Activated T-cell treated with anti-CD3 and anti-CD28 coated beads for 4 hours (primary cell): ENCODE measurements at regions not wholly inside any gene's neighbourhood (a gene's known extent, or its start where the extent isn't known, plus 50 kb on each side); places are given as distances from the start of the nearest gene placed in this dataset.

Experiments
- DNase-seq: peaks from one replicate; pipeline ENCODE4 v3.0.0-alpha.2; 2020

- no peak for DNase-seq
Observed at GRCh38 chr6:132868057-132868456, 53.7 kb downstream of the RPS12 start.

DNA sequence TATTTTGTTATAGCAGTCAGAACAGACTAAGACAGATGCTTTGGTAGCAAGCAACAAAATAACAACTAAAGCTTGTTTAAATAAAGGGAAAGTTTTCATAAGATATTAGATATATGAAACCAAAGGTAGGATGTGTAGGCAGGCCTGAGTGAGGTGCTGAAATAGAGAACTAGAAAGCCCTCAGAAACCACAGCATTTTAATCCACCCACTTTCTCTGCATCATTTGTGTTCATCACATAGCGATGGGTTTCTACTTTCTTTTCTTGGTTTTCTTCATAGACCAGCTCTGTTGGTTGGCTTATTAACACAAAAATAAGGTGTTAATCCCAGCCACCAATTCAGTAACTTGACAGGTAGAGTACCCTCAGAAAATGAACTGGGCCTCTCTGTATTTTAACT, 58.6 kb downstream of the RPS12 start:
- no peak for DNase-seq

DNA sequence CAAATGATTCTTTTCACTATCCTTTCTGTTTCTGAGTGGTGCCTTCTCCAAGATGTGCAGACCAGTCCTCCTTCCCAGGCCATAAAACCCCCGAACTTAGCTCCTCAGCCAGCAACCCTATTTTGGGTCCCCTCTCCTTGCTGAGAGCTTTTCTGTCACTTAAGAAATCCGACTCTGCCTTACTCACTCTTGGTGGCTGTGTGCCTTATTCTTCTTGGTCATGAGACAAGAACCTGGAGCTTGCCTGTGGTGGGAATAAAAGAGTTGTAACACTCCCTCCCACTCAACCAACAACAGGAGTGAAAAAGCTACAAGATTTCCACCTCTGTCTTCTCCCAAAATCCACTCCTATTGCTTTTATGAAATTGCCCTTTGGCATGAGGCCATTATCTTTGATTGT, 62.6 kb downstream of the RPS12 start:
- no peak for DNase-seq

GRCh38 chr6:132887204-132887603, 72.8 kb downstream of the RPS12 start:
- DNase-seq: no peak

GRCh38 chr6:132888701-132889100, 74.3 kb downstream of the RPS12 start:
- no peak for DNase-seq

DNA sequence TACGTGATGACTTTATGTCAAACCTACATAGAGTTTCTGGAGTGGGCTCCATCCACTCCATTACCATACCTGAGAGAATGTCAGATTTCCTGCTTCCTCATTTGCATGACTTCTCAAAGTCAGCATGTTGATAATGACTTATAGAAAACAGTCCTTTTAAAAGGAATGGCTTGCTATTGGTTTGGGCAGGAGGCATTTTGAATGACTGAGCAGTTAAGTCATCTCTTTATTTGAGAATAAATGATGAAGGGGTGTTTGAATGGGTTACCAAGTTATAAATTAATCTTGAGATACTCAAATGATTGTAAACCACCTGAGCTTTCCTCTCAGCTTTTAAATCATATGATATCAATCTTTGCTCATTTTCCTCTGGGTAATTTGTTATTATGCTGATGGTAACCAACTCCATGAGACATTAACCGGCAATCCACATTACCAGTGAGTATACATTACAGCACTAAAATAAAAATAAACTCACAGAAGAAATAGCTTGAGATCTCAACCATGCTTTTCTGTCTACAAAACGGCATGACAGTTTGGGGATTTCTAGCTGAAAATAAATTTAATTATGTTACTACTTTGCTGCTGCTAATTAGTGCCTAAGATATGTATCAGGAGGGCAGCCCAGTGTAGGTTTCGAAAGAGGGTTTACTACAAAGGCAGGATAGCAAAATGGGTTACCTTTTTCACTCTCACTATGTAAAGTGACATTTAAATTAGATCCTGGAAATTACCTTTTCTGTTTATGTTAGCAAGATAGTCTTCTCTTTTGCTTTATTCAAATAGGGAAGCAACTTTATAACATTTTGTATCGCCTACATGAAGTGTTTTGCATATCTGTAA, 78.8 kb downstream of the RPS12 start:
- DNase-seq: no peak

- DNase-seq: no peak
Observed at GRCh38 chr6:132893772-132894490, 79.6 kb downstream of the RPS12 start.

GRCh38 chr6:132898376-132898775, 84.0 kb downstream of the RPS12 start:
- no peak for DNase-seq

DNA sequence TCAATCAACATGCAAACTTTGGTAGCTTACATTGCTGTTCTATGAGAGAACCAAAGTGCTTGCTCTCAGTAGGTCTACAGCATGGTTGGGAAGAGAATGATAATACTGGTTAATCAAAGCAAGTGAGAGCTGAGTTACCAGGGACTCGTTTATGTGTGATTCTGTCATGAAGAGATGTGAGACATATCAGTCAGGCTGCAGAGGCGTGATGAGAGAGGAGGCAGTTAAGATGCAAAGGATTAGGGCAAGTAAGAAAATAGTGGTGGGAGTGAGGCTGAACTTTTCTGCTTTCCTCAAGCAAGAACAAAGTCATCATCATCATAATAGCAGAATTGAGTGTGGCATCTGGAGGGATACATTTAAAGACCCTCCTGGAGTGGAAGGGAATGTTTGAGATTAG, 86.5 kb downstream of the RPS12 start:
- no peak for DNase-seq

DNA sequence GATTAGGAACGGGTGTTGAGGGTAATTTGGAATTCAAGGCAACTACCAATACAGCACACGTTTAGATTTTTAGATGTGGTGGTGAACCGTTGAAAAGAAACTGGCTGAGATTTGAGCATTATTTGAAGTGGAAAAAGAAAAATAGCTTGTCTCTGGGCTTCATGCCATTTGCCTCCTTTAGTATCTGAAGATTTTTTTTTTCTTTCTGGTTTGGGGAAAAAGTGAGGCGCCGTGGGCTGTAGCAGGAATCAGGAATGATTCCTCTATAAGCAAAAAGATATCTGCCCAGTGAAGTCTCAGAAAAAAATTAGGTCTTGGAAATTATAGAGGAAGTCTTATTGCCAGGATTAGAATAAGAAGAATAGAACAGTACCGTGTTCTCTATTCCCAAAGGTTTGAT, 88.5 kb downstream of the RPS12 start:
- no peak for DNase-seq

GRCh38 chr6:132907231-132907630, 92.9 kb downstream of the RPS12 start:
- DNase-seq: no peak

DNA sequence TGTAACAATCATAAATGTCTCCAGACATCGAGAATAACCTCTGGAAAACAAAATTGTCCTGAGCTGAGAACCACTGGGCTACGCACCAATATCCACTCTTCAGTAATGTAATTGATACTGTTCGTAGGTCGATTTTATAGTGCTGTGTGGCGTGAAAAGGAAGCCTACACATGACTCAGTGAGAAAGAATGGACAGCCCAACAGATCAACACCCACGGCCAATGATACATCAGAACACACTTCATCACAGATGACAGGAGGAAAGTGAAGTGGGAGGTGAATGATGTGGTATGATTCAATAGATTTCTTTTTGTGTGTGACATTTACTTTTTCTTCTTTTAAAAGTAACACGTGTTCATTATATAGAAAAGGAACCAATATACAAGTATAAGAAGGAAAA, 93.5 kb downstream of the RPS12 start:
- DNase-seq: no peak

GRCh38 chr6:132909742-132910141, 95.4 kb downstream of the RPS12 start:
- no peak for DNase-seq

DNA sequence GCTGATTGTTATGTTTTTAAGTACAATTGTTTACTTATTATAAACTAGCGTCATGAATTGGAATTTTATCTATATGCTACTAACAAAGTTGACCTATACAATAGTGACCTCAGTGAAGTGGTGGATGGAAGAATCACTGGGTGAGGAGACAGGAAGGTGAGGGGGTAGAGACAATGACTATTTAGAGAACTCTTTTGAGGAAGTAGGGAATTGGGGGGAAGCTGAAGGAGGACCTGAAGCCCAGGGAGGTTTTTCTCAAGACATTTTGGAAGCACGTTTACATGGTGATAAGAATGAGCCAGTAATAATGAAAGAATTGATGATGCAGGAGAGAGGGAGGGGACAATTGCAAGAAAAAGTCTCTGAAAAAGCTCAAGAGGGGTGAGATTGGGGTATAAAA, 96.4 kb downstream of the RPS12 start:
- no peak for DNase-seq

DNA sequence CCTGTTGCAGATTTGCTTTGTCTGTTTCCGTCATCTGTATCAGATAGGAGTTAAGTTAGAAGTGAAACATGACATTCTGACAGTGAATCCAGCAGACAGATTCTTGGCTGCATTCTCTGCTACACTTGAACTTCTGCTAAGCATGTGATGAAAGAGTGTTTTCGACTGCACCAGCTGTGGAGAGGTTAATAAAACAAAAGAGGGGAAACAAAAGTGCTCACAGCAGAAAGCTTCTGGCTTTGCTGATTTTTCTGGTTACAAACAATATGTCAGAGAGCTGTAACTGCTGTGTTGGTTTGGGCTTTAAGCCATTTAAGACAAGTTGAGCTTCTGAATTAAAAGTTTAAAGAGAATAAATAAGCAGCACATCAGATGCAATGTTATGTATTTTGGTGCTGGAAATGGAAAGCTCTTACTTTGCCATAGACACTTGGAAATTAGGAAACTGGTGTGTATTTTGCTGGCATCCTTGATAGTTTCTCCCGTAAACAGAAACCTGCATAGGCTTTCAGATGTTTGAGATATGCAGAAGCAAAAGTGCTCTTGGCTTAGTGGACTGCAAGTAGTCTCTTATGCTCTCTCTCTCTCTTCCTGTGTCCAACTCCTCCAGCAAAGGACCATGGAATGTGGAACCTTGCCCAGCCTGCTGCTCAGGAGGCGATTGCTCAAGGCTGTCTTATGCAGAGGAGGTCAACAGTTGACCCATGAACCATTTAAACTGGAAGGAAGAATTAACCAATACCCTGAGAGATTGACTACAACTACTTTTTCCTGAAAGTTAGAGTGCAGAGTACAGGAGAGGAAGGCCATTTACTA, 104.9 kb downstream of the RPS12 start:
- DNase-seq: no peak

DNA sequence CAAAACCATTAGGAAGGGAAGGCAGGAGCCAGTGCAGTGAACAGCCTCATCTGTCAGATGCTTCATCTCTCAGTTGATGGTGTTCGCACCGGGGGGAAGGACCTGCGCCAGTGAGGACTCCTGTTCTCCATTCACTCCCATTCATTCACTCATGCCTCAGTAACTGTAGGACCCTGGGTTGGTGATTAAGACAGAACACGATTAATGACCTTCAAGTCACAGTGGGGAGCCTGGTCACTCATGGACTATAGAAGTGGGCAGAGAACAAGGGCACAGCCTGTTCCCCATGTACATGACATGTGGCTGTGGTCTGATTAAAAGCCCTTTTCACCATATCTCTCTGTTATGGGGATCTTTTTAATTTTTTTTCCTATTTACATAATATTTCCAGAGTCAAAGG, 113.3 kb downstream of the RPS12 start:
- DNase-seq: no peak

DNA sequence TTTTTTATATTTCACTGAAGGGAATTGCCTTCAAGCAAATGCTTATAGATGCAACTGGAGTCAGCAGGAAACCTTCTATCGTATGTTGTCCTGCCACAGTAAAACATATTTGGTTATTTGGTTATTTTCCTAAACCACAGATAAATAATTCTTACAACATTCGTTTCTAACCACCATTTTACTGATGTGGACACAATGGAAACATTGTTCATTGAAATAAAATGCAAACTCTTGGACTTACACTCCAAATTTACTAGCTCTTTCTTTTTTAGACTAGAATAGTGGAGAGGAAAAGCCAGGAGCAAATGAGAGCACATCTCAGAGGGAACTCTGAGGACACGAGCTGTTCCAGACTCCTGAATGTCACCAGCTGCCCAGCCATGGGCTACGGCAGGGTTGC, 114.8 kb downstream of the RPS12 start:
- no peak for DNase-seq

DNA sequence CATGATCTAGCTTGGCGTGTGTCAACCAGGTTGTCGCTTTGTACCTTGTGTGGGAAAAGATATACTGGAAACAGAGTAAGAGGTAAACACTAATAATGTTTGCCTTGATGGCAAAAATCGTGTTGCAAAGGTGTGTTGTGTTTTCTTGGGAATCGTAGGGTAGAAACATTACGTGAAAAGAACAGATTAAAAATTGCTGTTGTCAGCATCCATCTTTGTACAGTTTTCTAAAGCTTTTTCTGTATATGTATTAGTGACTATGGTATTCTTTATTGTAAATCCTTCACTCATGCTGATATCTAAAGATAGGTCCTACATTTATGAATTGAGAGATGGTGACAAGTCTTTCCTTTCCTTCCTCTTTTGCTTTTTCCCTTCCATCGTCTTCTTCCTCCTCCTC, 116.9 kb downstream of the RPS12 start:
- no peak for DNase-seq

- no peak for DNase-seq
Observed at GRCh38 chr6:132931936-132932514, 117.7 kb downstream of the RPS12 start.

DNA sequence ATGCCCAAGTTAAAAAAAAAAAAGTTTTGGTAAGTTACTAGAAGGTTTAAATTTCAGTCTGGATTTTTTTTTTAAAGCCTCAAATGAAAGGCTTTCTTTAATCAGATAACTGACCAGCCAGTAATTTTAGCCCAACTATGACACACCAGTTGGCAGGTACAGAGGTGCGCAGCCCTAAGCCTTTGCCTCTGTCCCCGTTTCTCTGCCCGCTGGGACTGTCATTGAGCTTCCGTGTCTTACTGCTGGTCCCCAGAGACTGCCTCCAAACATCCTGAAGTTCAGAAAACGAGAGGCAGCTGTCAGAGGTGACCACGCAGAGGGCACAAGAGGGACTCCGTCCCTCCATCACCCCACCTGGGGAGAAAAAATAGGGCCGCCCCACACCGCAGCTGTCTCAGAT, 118.2 kb downstream of the RPS12 start:
- no peak for DNase-seq

DNA sequence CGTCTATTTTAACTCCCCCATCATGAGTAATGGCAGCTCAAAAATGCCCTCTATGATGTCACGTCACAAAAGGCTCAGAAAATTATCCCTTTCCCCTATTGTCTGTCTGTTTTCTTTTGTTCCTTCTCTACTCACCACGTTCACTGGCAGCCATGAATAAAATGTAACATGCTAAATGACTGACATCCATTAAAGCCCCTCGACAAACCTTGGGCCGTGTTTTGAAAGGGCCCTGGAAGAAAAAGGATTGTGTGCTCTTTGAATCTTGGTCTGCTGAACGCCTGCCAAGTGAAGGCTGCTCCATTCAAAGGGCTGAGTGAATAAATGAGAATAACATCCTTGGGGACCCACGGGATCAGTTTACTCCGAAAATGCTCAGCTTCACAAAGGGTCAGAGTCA, 118.7 kb downstream of the RPS12 start:
- DNase-seq: no peak

GRCh38 chr6:132934496-132934895, 120.1 kb downstream of the RPS12 start:
- no peak for DNase-seq

DNA sequence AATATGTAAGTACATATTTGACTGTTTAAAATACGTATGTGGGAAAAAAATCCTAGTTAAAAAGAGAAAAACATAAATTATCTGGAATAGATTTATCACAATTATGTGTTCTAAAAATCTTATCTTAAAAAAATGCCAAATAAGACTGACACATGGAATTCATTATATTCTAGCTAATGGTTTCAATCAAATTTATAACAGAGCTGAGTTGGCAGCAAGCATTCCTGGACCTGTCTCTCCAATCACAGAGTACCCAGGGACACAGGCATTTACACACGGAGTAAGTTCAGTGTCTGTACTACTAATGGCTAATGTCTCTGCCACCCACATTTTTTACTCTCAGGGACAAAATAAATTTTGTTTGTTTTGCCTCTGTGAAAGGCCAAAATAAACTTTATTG, 122.3 kb downstream of the RPS12 start:
- no peak for DNase-seq
